CD4-positive, CD25-positive, alpha-beta regulatory T cell (primary cell): ENCODE measurements at regions not wholly inside any gene's neighbourhood (a gene's known extent, or its start where the extent isn't known, plus 50 kb on each side); places are given as distances from the start of the nearest gene placed in this dataset.
"Not testable (repeated sequence)": the region's sequence is repeated elsewhere in the genome, so short reads cannot be mapped to it uniquely, and the experiment has no call there.

ENCODE experiments used
- ATAC-seq, 2 donors: fragments of 150-1000 bp; cut with Tn5 transposase; one replicate each; pipeline ENCODE4 v1.10.0; 2021; ENCODE audit warnings: low read depth in 2 of 2, moderate number of reproducible peaks in 2 of 2, moderate library complexity in 1 of 2
- DNase-seq, 3 donors: peaks; one replicate each; pipeline versions ENCODE4 v3.0.0 to v3.0.0-alpha.2; 2012 to 2022; ENCODE audit warnings: mixed read lengths in 1 of 3
- H3K27ac ChIP-seq: one replicate; pipeline ENCODE4 v1.7.0; 2013; ENCODE audit warnings: mild to moderate bottlenecking, low read length; ENCODE audit not compliant: insufficient read depth, poor library complexity, severe bottlenecking
- H3K27me3 ChIP-seq: one replicate; pipeline ENCODE4 v1.7.0; 2013; ENCODE audit warnings: low read length; ENCODE audit not compliant: control insufficient read depth, insufficient read depth
- H3K36me3 ChIP-seq: one replicate; pipeline ENCODE4 v1.7.0; 2013; ENCODE audit warnings: mild to moderate bottlenecking, low read length, moderate library complexity; ENCODE audit not compliant: control insufficient read depth, insufficient read depth
- H3K4me1 ChIP-seq: 2 replicates; pipeline ENCODE4 v1.7.0; 2013; ENCODE audit warnings: mild to moderate bottlenecking, low read length; ENCODE audit not compliant: insufficient read depth, control insufficient read depth, poor library complexity, severe bottlenecking
- H3K4me3 ChIP-seq: one replicate; pipeline ENCODE4 v1.7.0; 2013; ENCODE audit warnings: low read depth, mild to moderate bottlenecking, low read length, moderate library complexity
- H3K9me3 ChIP-seq, 2 experiments: 1 replicate in 1 of 2; 2 replicates in 1 of 2; pipeline ENCODE4 v1.7.0; 2013; ENCODE audit warnings: low read length in 2 of 2, mild to moderate bottlenecking in 1 of 2, moderate library complexity in 1 of 2; ENCODE audit not compliant: control insufficient read depth in 2 of 2
- H3K27ac Mint-ChIP-seq, 3 donors: one replicate each; pipeline ENCODE4 v1.8.0; 2020 to 2022; ENCODE audit warnings: mild to moderate bottlenecking in 3 of 3, mixed read lengths in 3 of 3, moderate library complexity in 2 of 3
- H3K27me3 Mint-ChIP-seq: one replicate; pipeline ENCODE4 v1.8.0; 2022; ENCODE audit warnings: mild to moderate bottlenecking, mixed read lengths
- H3K36me3 Mint-ChIP-seq: one replicate; pipeline ENCODE4 v1.8.0; 2020; ENCODE audit warnings: mixed read lengths
- H3K4me1 Mint-ChIP-seq, 4 donors: one replicate each; pipeline ENCODE4 v1.8.0; 2020 to 2022; ENCODE audit warnings: mixed read lengths in 4 of 4, mild to moderate bottlenecking in 1 of 4
- H3K4me3 Mint-ChIP-seq, 4 donors: one replicate each; pipeline ENCODE4 v1.8.0; 2020 to 2022; ENCODE audit warnings: mild to moderate bottlenecking in 4 of 4, mixed read lengths in 4 of 4, moderate library complexity in 3 of 4
- H3K9me3 Mint-ChIP-seq, 7 donors: one replicate each; pipeline ENCODE4 v1.8.0; 2020 to 2022; ENCODE audit warnings: mixed read lengths in 7 of 7, mild to moderate bottlenecking in 3 of 7, moderate library complexity in 2 of 7

- Mint-ChIP-seq H3K4me1 (no peaks in the 10 kb centered on the region), H3K9me3 (peaks cover 0 to 11% (median 0%) of the 10 kb centered on the region in 7 donors), H3K36me3 (no peaks in the 10 kb centered on the region), H3K4me3 (no peak overlapping the region), H3K27me3 (no peaks in the 10 kb centered on the region), H3K27ac (no peak overlapping the region)
- no peaks in the 10 kb centered on the region for H3K36me3 ChIP-seq
- H3K27ac ChIP-seq: no peak overlapping the region
- ATAC-seq (no peak), DNase-seq (no peak)
- no peaks in the 10 kb centered on the region for H3K4me1 ChIP-seq
- H3K27me3 ChIP-seq: no peaks in the 10 kb centered on the region
- H3K9me3 ChIP-seq: no peaks in the 10 kb centered on the region
- no peak overlapping the region for H3K4me3 ChIP-seq
Measured at GRCh38 chr3:104939196-104939595, 427.5 kb upstream of the ALCAM start.

DNA sequence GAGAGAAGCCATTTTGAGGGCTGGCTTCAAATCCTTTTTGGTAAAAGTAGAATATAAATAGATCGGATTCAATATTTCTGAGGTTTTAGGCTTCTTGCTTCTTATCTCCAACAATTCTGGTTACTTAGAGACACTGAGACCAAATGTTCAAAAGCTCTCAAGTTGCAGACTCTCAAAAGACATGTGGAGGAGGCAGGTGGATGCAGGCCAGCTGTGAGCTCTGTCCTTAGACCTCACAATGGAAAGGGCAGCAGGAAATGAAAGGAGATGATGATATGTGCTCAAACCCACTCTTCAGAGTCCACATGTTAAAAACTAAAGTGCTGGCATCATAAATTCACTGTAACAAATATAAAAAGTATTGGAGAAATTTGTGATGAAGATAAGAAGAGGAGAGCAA, 424.9 kb upstream of the ALCAM start:
- Mint-ChIP-seq H3K9me3 (peaks cover 0 to 13% (median 4%) of the 10 kb centered on the region in 7 donors), H3K36me3 (no peaks in the 10 kb centered on the region), H3K27ac (no peak overlapping the region), H3K27me3 (no peaks in the 10 kb centered on the region), H3K4me3 (no peak overlapping the region), H3K4me1 (no peaks in the 10 kb centered on the region)
- Histone ChIP-seq H3K36me3 (no peaks in the 10 kb centered on the region), H3K9me3 (no peaks in the 10 kb centered on the region), H3K27me3 (no peaks in the 10 kb centered on the region), H3K27ac (no peak overlapping the region), H3K4me1 (no peaks in the 10 kb centered on the region), H3K4me3 (no peak overlapping the region)
- DNase-seq (no peak), ATAC-seq (no peak)

DNA sequence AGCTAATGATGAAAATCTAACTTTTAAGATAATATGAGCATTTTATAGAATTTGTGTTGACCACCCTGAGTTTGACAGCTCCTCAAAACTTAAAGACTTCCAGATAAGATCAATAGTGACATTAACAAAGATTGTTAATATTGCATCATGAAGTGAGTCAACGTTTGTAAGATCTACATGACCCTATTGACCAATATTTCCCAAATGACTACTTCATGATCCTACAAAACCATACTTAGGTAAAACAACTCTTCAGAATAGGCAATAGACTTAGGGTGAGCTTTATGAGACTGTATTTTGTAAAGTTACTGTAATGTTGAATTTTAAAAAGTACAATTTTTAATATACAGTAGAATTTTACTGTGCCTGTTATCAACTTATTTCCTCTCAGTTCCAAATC, 422.7 kb upstream of the ALCAM start:
- peaks cover 0 to 20% (median 4%) of the 10 kb centered on the region in 7 donors for H3K9me3 Mint-ChIP-seq

DNA sequence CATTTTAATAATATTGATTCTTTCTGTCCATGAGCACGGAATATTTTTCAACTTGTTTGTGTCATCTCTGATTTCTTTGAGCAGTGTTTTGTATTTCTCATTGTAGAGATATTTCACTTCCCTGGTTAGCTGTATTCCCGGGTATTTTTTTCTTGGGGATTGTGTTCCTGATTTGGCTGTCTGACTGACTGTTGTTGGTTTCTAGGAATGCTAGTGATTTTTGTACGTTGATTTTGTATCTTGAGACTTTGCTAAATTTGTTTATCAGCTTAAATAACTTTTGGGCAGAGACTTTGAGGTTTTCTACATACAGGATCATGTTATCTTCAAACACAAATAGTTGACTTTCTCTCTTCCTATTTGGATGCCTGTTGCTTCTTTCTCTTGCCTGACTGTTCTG, 418.8 kb upstream of the ALCAM start:
- Histone ChIP-seq H3K9me3 (no peaks in the 10 kb centered on the region), H3K4me1 (no peaks in the 10 kb centered on the region), H3K4me3 (no peak overlapping the region), H3K27ac (no peak overlapping the region), H3K27me3 (no peaks in the 10 kb centered on the region), H3K36me3 (no peaks in the 10 kb centered on the region)
- peaks cover 0 to 20% (median 4%) of the 10 kb centered on the region in 7 donors for H3K9me3 Mint-ChIP-seq
- H3K4me3 Mint-ChIP-seq: no peak overlapping the region
- no peak overlapping the region for H3K27ac Mint-ChIP-seq
- DNase-seq (no peak), ATAC-seq (no peak)
- H3K36me3 Mint-ChIP-seq: no peaks in the 10 kb centered on the region
- H3K4me1 Mint-ChIP-seq: no peaks in the 10 kb centered on the region
- no peaks in the 10 kb centered on the region for H3K27me3 Mint-ChIP-seq

More for the DNA sequence above, 422.7 kb upstream of the ALCAM start:
- DNase-seq (no peak), ATAC-seq (no peak)
- no peaks in the 10 kb centered on the region for H3K27me3 ChIP-seq
- Mint-ChIP-seq H3K27ac (no peak overlapping the region), H3K4me1 (no peaks in the 10 kb centered on the region), H3K4me3 (no peak overlapping the region), H3K36me3 (no peaks in the 10 kb centered on the region), H3K27me3 (no peaks in the 10 kb centered on the region)
- H3K4me1 ChIP-seq: no peaks in the 10 kb centered on the region
- no peak overlapping the region for H3K27ac ChIP-seq
- no peaks in the 10 kb centered on the region for H3K36me3 ChIP-seq
- no peaks in the 10 kb centered on the region for H3K9me3 ChIP-seq
- H3K4me3 ChIP-seq: no peak overlapping the region

DNA sequence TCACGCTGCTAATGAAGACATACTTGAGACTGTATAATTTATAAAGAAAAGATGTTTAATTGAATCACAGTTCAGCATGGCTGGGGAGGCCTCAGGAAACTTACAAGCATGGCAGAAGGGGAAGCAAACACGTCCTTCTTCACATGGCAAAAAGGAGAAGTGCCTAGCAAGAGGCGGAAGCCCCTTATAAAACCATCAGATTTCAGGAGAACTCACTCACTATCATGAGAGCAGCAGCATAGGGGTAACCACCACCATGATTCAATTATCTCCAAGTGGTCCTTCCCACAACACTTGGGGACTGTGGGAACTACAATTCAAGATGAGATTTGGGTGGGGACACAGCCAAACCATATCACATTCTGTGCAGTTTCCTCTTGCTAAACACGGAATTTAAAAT, 416.9 kb upstream of the ALCAM start:
- Mint-ChIP-seq H3K9me3 (peaks cover 0 to 20% (median 4%) of the 10 kb centered on the region in 7 donors), H3K27ac (peak overlapping the region in 1 of 3 donors; percentile 21)
- not testable (repeated sequence) for H3K27me3 Mint-ChIP-seq, H3K4me3 Mint-ChIP-seq, H3K36me3 Mint-ChIP-seq, H3K4me1 Mint-ChIP-seq, H3K4me3 ChIP-seq, H3K9me3 ChIP-seq, H3K27ac ChIP-seq, H3K27me3 ChIP-seq, H3K4me1 ChIP-seq, ATAC-seq, DNase-seq, H3K36me3 ChIP-seq

- DNase-seq: no peak
- Histone ChIP-seq H3K27ac (no peak overlapping the region), H3K36me3 (no peaks in the 10 kb centered on the region), H3K9me3 (no peaks in the 10 kb centered on the region), H3K4me1 (no peaks in the 10 kb centered on the region), H3K4me3 (no peak overlapping the region), H3K27me3 (no peaks in the 10 kb centered on the region)
- no peak overlapping the region for H3K4me3 Mint-ChIP-seq
- no peaks in the 10 kb centered on the region for H3K36me3 Mint-ChIP-seq
- no peaks in the 10 kb centered on the region for H3K27me3 Mint-ChIP-seq
- peaks cover 0 to 8% (median 2%) of the 10 kb centered on the region in 7 donors for H3K9me3 Mint-ChIP-seq
- ATAC-seq: no peak
- H3K4me1 Mint-ChIP-seq: no peaks in the 10 kb centered on the region
- no peak overlapping the region for H3K27ac Mint-ChIP-seq
Measured at GRCh38 chr3:104951426-104951825, 415.3 kb upstream of the ALCAM start.

- DNase-seq (no peak), ATAC-seq (no peak)
- no peaks in the 10 kb centered on the region for H3K4me1 ChIP-seq
- H3K36me3 Mint-ChIP-seq: no peaks in the 10 kb centered on the region
- H3K27me3 ChIP-seq: no peaks in the 10 kb centered on the region
- H3K9me3 Mint-ChIP-seq: peaks cover 0 to 7% (median 0%) of the 10 kb centered on the region in 7 donors
- no peak overlapping the region for H3K27ac ChIP-seq
- H3K4me3 Mint-ChIP-seq: no peak overlapping the region
- H3K4me1 Mint-ChIP-seq: no peaks in the 10 kb centered on the region
- H3K9me3 ChIP-seq: no peaks in the 10 kb centered on the region
- no peaks in the 10 kb centered on the region for H3K27me3 Mint-ChIP-seq
- H3K36me3 ChIP-seq: no peaks in the 10 kb centered on the region
- no peak overlapping the region for H3K4me3 ChIP-seq
- no peak overlapping the region for H3K27ac Mint-ChIP-seq
Measured at GRCh38 chr3:104952146-104952972, 414.4 kb upstream of the ALCAM start.
